ENCODE measurements at regions not wholly inside any gene's neighbourhood (a gene's known extent, or its start where the extent isn't known, plus 50 kb on each side); places are given as distances from the start of the nearest gene placed in this dataset.
"Not testable (repeated sequence)": the region's sequence is repeated elsewhere in the genome, so short reads cannot be mapped to it uniquely, and the experiment has no call there.

DNA sequence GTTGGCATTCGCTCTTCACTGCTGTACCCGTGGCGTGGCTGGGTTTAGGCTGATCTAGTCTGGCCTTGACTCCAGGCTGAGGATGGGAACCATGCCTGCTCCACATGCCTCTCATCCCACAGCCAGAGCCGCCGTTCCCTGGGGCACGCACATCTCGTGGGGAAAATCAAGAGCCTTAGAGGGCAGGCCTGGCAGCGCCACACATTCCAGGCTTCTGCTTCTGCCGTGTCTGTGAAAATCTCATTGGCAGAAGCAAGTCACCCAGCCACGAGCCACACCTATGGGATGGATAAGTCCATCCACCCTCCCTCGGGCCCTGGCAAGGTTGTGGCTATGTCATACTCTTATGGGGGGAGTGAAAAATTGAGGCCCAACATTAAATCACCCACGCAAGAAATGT lies 102.6 kb upstream of the LPCAT1 start:
- not testable (repeated sequence) for DNase-seq

DNA sequence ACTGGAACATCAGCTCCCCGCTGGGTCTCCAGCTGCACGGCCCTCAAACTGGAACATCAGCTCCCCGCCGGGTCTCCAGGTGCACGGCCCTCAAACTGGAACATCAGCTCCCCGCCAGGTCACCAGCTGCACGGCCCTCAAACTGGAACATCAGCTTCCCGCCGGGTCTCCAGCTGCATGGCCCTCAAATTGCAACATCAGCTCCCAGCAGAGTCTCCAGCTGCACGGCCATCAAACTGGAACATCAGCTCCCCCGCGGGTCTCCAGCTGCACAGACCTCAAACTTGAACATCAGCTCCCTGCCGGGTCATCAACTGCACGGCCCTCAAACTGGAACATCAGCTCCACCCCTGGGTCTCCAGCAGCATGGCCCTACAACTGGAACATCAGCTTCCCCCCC lies 95.8 kb upstream of the LPCAT1 start:
- not testable (repeated sequence) for DNase-seq

GRCh38 chr5:1618296-1618865 lies 94.6 kb upstream of the LPCAT1 start:
- DNase-seq, result not testable (repeated sequence)

- not testable (repeated sequence) for DNase-seq
These were observed 93.5 kb upstream of the LPCAT1 start for GRCh38 chr5:1617236-1617755.

- not testable (repeated sequence) for DNase-seq
These were observed 89.8 kb upstream of the LPCAT1 start for GRCh38 chr5:1613515-1613914.

DNA sequence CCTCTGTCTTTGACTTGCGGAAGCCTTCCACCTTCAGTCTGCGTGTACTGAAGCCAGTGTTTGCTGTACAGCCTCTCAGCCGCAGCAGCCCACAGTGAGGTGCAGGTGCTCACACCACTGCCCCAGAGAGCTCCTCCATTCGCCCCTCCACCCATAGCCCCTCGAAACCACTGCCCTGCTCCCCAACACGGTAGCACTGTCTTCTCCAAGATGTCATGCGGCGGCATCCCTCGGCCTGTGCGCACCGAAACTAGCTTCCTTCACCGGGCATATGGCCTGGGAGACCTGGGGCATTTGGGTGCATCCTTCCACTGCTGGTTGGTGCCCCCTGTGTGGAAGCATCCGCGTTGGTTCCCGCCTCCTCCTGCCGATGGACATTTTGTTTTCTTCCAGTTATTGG lies 86.8 kb upstream of the LPCAT1 start:
- not testable (repeated sequence) for DNase-seq

GRCh38 chr5:1609111-1609510 lies 85.4 kb upstream of the LPCAT1 start:
- peak; percentile 20 for DNase-seq

DNA sequence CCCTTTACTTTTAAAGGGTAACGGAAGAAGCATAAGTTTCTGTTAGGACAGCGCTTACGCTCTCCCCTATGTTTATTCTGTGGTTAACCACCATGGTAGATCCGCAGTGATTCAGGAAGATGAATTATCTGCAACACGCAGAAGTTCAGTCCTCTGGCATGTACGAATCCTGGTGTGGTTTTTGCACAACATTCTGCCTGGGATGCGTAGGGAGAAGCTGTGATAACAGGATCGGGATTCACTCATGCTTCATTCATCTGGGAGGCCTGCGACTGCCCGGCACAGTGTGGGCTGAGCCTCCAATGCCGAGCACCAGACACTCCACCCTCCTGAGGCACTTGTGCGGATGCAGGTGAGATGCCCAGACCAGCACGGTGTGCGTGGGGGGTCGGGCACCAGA lies 84.6 kb upstream of the LPCAT1 start:
- DNase-seq, result not testable (repeated sequence)

- not testable (repeated sequence) for DNase-seq
These were observed 83.2 kb upstream of the LPCAT1 start for GRCh38 chr5:1606951-1607350.

DNA sequence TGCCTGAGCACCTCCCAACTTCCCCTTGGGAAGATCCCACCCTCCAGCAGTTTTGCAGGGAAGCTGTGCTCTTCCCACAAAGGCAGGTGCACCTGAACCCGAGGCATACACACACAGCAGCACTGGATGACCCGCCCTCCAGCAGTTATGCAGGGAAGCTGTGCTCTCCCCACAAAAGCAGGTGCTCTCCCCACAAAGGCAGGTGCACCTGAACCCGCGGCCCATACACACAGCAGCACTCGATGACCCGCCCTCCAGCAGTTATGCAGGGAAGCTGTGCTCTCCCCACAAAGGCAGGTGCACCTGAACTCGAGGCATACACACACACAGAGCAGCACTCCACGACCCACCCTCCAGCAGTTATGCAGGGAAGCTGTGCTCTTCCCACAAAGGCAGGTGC lies 80.2 kb upstream of the LPCAT1 start:
- DNase-seq, result peak; percentile 72

DNA sequence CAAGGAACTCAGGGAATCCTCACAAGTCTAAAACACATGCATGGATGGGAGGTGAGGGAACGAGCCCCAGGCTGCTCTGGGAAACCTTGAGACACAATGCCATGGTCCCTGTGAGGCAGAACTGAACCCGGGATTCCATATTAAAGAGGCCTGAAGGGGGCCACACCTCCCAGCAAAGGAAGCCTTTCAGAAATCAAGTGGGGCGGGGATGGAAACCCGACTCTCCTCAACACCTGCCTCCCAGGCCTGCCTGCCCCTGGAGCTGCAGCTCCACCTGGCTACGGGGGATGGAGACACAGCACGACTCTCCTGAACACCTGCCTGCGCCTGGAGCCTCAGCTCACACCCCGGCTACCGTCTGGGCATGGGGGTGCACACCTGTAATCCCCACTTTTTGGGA lies 77.8 kb upstream of the LPCAT1 start:
- peak; percentile 44 for DNase-seq

DNA sequence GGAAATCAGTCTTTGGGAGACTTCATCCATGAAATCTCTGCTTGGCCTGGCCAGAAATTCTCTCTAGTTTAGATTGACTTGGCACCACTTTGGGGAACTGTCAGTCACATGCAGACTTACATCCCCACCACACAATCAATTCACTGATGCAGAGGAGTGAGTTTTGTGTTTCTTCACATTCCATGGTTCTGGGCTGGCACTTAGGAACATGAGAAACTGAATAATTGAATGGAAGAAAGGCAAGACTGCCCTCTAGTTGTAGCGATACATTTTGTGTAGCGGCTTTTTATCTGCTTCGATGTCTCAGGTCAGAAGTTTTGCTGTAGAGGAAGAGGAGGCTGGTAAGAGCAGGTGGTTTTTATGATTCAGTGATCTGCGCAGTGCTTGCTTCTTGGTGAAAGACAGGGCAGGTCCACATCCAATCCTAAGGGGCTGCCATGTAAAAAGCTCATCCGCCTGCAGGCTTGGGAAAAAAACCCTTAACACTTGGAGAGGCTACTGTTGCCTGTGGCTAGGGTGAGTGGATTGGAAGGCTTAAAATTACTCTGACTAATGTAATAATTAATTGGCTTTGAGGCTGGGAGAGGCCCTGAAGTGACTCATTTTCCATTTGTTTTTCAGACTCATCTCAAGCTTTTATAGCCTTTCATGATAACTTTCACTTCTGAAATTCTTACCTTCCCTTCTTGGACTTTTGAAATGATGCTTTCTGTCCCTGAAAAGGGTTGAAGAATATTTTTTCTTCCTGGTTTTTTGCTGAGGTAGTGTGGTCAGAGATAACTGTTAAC lies 75.4 kb upstream of the LPCAT1 start:
- DNase-seq, result not testable (repeated sequence)

- DNase-seq, result not testable (repeated sequence)
These were observed 73.3 kb upstream of the LPCAT1 start for GRCh38 chr5:1597093-1597473.

DNA sequence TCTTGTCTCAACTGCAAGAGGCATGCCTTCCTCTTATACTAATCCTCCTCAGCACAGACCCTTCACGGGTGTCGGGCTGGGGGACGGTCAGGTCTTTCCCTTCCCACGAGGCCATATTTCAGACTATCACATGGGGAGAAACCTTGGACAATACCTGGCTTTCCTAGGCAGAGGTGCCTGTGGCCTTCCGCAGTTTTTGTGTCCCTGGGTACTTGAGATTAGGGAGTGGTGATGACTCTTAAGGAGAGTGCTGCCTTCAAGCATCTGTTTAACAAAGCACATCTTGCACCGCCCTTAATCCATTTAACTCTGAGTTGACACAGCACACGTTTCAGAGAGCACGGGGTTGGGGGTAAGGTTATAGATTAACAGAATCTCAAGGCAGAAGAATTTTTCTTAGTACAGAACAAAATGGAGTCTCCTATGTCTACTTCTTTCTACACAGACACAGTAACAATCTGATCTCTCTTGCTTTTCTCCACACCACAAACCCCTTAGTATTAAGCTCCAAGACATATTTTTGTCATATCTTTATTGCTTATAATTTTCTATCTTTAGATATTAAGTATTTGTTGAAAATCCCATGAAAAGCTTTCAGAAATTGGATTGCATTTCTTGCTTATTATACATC lies 72.8 kb upstream of the LPCAT1 start:
- DNase-seq, result not testable (repeated sequence)

DNA sequence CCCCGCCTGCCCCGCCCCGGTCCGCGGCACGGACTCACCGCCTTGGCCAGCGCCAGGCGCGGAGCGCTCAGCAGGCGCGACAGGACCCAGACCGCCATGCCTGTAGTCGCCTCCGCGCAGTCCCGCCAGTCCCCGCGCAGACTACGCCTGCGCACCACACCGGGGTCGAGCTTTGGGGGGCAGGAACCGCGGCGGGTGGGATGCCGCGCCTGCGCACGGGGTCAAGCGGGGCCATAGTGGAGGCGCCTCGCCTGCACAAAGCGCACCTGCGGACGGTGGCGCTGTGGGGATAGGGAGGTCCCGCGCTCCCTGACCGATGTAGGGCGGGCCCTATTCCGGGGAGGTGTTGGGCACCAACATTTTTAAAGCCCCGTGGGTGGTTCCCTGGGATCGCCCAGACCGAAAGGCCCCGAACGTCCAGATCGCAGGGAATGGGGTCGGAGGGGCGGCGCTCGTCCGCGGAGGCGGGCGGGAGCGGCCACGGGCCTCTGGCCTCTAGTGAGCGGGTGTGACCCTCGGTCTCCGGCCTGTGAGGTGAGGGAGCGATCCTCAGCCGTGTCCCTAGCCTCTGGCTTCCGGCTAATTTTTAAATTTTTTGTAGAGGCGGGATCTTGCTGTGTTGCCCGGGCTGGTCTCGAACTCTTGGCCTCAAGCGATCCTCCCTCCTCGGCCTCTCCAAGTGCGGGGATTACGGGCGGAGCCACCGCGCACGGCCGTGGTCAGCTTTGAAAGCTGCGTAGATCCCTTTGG lies 70.8 kb upstream of the LPCAT1 start:
- peak; percentile 86 for DNase-seq

- DNase-seq, result no peak
These were observed 70.2 kb upstream of the LPCAT1 start for GRCh38 chr5:1593903-1594356.

- DNase-seq, result not testable (repeated sequence)
These were observed 64.4 kb upstream of the LPCAT1 start for GRCh38 chr5:1588071-1588694.

DNA sequence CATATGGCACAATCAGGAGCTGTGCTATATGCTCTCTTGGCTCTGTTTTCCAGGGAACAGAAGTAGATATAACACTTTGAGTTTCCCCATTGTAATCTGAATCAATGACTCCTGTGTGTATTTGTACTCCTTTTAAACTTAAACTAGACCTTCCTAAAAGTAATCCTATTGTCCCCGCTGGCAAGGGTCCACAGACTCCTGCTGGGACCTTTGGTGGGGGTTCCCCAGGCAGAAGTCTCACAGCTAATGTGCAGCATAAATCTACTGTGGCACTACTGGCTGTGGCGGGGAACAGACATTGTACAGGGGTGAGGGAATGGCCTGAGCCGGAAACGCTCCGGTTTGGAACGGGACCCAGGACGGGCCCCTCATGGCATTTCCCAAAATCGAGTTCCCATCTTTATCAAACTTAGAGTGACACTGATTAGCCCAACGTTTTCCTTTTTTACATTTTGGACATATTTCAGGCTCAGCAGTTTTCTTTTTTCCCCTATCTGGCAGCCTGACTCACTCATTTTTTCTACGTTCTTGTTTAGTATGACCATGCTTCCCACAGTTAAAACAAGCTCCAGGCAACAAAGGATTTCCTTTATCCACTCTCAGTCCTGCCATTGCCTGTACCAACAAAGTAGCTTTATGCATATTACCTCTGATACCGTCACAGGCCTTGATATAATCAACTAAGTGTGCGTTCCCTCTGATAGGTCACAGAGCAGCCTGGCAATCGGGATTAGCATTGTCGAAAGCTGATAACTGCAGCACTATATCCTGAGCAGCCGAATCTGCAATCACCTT lies 59.5 kb upstream of the LPCAT1 start:
- DNase-seq, result not testable (repeated sequence)

- not testable (repeated sequence) for DNase-seq
These were observed 55.6 kb upstream of the LPCAT1 start for GRCh38 chr5:1579389-1579788.

DNA sequence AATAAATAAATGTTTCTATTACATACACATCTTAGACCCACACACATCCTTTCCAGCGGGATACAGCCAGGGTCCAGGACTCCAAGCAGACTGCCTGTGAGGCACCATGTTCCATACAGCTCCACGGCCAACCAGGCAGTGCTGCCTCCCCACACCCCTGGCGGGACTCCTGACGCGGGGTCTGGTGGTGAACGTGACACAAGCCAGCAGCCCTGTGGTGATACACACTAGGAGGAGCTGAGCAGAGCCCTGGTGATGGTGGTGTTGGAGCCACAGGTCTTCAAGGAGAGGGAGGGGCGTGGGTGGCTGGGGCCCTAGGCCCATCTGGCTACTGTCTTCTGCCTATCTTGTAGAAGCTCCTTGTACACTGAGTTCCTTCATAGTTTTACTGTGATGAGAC lies 53.1 kb upstream of the LPCAT1 start:
- DNase-seq, result not testable (repeated sequence)

DNA sequence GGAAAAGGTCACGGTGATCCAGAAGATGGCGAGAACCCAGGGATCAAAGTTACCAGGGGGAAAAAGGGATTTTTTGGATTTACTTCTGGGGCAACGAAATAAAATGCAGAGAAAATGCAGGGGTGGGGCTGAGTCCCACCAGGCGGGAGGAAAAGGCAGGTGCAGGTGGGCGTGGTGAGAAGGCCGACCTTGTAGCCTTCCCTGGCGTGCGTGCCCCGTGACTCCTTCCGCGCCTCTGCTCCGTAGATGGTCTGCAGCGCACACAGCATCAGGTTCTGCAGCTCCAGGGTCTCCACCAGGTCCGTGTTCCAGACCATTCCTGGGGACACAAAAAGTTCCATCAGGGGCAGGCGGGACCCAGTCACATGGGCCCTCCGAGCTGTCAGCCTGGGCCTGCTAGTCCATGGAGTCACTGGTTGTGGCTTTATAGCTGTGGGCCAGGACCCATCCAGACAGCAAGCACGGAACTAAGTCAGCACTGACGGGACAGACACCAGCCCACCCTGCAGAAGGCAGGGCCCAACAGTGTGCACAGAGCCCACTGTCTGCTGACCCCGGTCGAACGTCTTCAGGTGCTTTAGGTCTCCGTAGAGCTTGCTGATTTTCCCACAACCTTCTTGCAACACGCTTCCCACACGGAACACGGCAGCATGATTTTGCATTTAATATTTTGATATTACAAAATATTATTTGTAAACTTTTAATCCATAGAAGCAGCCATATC lies 52.4 kb upstream of the LPCAT1 start:
- not testable (repeated sequence) for DNase-seq
